ENCODE measurements at regions not wholly inside any gene's neighbourhood (a gene's known extent, or its start where the extent isn't known, plus 50 kb on each side); places are given as distances from the start of the nearest gene placed in this dataset.

DNA sequence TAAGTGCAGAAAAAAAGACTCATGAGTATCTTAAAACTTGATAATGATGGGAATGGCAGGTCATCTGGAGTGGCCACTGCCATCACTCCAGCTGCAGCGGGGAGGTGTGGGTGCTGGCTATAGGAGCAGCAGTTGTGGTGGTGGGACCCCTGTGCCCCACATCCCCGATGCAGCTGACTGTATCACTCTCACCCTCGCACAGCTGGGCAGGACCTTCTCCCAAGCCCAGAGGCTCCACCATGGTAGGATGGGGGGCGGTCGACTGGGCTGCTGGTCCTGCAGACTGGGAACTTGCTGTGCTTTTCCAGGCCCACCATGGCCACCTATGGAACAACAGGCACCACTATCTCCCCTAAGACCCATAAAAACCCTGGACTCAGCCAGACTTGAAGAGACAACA is 844.4 kb downstream of the SORCS1 start:
- no TSS peak for BruUV-seq (replicated peaks)
- Histone ChIP-seq H3K4me2 (ENCODE audit: insufficient read depth, low read length) (no peak overlapping the region), H3K27ac (ENCODE audit: insufficient read depth, low read depth, low read length) (no peak overlapping the region), H3K4me1 (ENCODE audit: control insufficient read depth, extremely low read depth, insufficient read depth, low read length) (no peaks in the 10 kb centered on the region), H3K9me3 (replicated peaks; ENCODE audit: control insufficient read depth, insufficient read depth, low read length) (peaks cover 5% of the 10 kb centered on the region), H4K20me1 (replicated peaks; ENCODE audit: control insufficient read depth, extremely low read depth, insufficient read depth, low read length) (no peaks in the 10 kb centered on the region), H3K4me3 (replicated peaks in 1 of 3; ENCODE audit: insufficient read depth in 1 of 3, low read depth in 1 of 3, low read length in 3 of 3) (no peak overlapping the region), H3K36me3 (ENCODE audit: control insufficient read depth in 2 of 2, extremely low read depth in 1 of 2, insufficient read depth in 2 of 2, low read length in 2 of 2) (no peaks in the 10 kb centered on the region), H2AFZ (ENCODE audit: low read depth, low read length) (no peak overlapping the region), H3K9me1 (replicated peaks; ENCODE audit: control insufficient read depth, extremely low read depth, insufficient read depth, low read length) (no peaks in the 10 kb centered on the region), H3K79me2 (ENCODE audit: control insufficient read depth, insufficient read depth, low read length) (no peaks in the 10 kb centered on the region), H3K9ac (replicated peaks; ENCODE audit: extremely low read depth, insufficient read depth, low read length) (no peak overlapping the region), H3K27me3 (ENCODE audit: control insufficient read depth in 2 of 2, insufficient read depth in 2 of 2, low read length in 2 of 2) (no peaks in the 10 kb centered on the region)
- ChIA-PET CTCF (no interaction called here), POLR2A (no interaction called here)
- FAIRE-seq (no peak), DNase-seq (ENCODE audit: low read depth, low spot score) (no peak)
- intact Hi-C loops (cut with micrococcal nuclease) (no loop called here), dilution Hi-C loops (cut with MboI; ENCODE audit: extremely low pct_ligation_motif_present, low sequenced_read_pairs) (no loop called here)
- TF ChIP-seq JUN (IDR thresholded peaks at IDR 0.05; ENCODE audit: borderline replicate concordance, insufficient read depth, insufficient read length, low read depth) (no peak), MYC (IDR thresholded peaks at IDR 0.05; ENCODE audit: low read depth, low read length) (no peak), EZH2 (IDR thresholded peaks at IDR 0.05; ENCODE audit: borderline replicate concordance, low read depth, low read length, severe bottlenecking) (no peak), POLR2AphosphoS5 (IDR thresholded peaks at IDR 0.05; ENCODE audit: insufficient read depth, low read depth, low read length) (no peak), GATA2 (IDR thresholded peaks at IDR 0.05; ENCODE audit: insufficient read depth, insufficient read length, low read depth, low read length) (no peak), FOS (IDR thresholded peaks at IDR 0.05; ENCODE audit: borderline replicate concordance, insufficient read depth, low read length) (no peak), POLR2A (IDR thresholded peaks at IDR 0.05; ENCODE audit: low read depth, low read length) (no peak)
- TF ChIP-seq, protein P1, sequence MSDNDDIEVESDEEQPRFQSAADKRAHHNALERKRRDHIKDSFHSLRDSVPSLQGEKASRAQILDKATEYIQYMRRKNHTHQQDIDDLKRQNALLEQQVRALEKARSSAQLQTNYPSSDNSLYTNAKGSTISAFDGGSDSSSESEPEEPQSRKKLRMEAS (IDR thresholded peaks at IDR 0.05; ENCODE audit: insufficient read depth, insufficient read length): no peak
- TF ChIP-seq, protein P2, sequence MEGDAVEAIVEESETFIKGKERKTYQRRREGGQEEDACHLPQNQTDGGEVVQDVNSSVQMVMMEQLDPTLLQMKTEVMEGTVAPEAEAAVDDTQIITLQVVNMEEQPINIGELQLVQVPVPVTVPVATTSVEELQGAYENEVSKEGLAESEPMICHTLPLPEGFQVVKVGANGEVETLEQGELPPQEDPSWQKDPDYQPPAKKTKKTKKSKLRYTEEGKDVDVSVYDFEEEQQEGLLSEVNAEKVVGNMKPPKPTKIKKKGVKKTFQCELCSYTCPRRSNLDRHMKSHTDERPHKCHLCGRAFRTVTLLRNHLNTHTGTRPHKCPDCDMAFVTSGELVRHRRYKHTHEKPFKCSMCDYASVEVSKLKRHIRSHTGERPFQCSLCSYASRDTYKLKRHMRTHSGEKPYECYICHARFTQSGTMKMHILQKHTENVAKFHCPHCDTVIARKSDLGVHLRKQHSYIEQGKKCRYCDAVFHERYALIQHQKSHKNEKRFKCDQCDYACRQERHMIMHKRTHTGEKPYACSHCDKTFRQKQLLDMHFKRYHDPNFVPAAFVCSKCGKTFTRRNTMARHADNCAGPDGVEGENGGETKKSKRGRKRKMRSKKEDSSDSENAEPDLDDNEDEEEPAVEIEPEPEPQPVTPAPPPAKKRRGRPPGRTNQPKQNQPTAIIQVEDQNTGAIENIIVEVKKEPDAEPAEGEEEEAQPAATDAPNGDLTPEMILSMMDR (IDR thresholded peaks at IDR 0.05; ENCODE audit: extremely low read depth in 1 of 2, insufficient read depth in 1 of 2, low read depth in 1 of 2, low read length in 2 of 2): no peak

Measured in endothelial cell of umbilical vein (primary cell).